Stimulated activated CD4-positive, alpha-beta T cell treated with anti-CD3 and anti-CD28 coated beads, Interleukin-12 subunit alpha, Interleukin-12 subunit beta, amount 100 ng/mL, for 4 hours (primary cell): ENCODE measurements at regions not wholly inside any gene's neighbourhood (a gene's known extent, or its start where the extent isn't known, plus 50 kb on each side); places are given as distances from the start of the nearest gene placed in this dataset.

Experiments
- DNase-seq: peaks from one replicate; pipeline ENCODE4 v3.0.0-alpha.2; 2020

GRCh38 chr3:194281766-194282165 lies 69.4 kb downstream of the CPN2 start:
- DNase-seq: no peak

- DNase-seq: no peak
These were observed 68.5 kb downstream of the CPN2 start for GRCh38 chr3:194282436-194283122.

GRCh38 chr3:194283221-194284006 lies 67.7 kb downstream of the CPN2 start:
- DNase-seq: no peak

- no peak for DNase-seq
These were observed 66.8 kb downstream of the CPN2 start for GRCh38 chr3:194284351-194284750.

GRCh38 chr3:194285024-194285849 lies 65.9 kb downstream of the CPN2 start:
- DNase-seq: no peak

- no peak for DNase-seq
These were observed 65.3 kb downstream of the CPN2 start for GRCh38 chr3:194285850-194286197.

- no peak for DNase-seq
These were observed 64.6 kb downstream of the CPN2 start for GRCh38 chr3:194286375-194287146.

- DNase-seq: no peak
These were observed 63.8 kb downstream of the CPN2 start for GRCh38 chr3:194287374-194287773.

GRCh38 chr3:194287977-194288706 lies 63.0 kb downstream of the CPN2 start:
- no peak for DNase-seq
